ENCODE measurements at regions not wholly inside any gene's neighbourhood (a gene's known extent, or its start where the extent isn't known, plus 50 kb on each side); places are given as distances from the start of the nearest gene placed in this dataset.
A peak's percentile ranks its signal among the peaks of the same experiment; 100 is the strongest.

GRCh38 chr5:105739732-105740131 lies 1931.0 kb downstream of the EFNA5 start:
- no peak for DNase-seq

- DNase-seq, result no peak
Observed at GRCh38 chr5:105735704-105736103, 1935.0 kb downstream of the EFNA5 start.

DNA sequence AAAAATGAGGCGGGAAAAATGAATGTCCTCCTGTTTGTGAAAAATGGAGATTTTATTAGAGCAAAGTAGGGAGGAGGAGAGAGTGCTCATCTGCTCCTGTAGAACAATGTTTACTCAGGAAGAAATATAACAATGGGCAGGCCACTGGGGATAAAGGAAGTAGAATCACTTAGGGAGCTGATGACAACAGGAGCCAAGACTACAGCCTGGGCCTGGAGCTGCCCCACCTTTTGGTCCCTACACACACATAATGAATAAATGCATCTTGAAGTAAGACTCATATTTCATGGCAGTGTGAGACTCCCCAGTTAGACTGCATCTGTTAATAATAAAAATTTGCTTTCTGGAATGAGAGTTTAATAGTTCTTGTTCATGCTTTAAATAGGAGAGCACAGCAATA lies 1939.8 kb downstream of the EFNA5 start:
- DNase-seq, result no peak

DNA sequence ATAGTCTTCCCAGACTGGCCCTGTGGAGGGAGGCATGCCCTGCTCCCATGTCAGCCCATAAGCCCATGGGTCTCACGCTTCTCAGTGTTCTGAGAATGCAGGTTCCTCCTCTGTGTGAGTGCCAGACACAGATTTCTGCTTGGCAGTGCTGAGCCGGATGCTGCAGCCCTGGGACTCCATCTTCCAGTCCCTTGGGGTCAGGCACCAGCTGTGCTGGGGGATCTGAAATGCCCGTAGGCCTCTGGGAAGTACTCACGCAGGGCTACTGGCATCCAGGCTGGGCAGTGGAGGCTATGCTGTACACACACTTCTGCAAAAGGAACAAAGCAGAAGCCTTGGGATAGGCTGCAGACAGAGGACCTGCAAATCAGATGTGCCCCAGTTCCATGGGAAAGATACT lies 1944.6 kb downstream of the EFNA5 start:
- no peak for DNase-seq

GRCh38 chr5:105708442-105708841 lies 1962.3 kb downstream of the EFNA5 start:
- no peak for DNase-seq

DNA sequence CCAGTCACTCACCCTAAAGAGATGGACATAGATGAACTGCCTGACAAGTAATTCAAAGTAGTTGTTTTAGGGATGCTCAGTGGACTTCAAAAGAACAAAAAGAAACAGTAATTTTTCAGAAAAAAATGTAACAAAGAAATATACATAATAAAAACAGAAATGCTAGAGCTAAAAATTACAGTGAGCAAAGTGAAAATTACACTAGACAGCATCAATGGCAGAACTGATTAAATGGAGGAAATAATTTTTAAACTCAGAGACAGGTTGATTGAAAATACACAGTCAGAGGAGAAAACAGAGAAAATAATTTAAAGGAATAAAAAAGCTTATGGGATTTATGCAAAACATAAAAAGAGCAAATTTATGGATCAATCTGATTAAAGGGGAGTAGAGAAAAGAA lies 1968.4 kb downstream of the EFNA5 start:
- no peak for DNase-seq

GRCh38 chr5:105696440-105696839 lies 1974.3 kb downstream of the EFNA5 start:
- no peak for DNase-seq

DNA sequence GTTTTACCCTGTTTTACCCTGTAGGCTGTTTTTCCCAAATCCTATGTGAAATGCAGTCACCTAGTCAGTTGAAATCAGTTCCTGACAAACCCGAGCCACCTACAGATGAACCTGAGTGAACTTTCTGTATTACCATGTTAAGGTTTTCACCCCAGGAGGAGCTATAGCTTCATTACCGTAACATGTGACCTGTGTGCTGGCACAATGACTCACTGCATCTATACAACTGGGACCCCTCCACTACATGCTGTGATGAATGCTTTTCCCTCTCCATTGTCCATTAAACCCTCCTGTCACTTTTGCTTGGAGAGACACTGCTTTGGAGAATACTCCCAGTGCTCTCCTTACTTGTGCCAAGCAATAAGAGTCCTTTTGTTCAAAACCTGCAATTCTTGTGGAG lies 1974.8 kb downstream of the EFNA5 start:
- DNase-seq, result no peak

DNA sequence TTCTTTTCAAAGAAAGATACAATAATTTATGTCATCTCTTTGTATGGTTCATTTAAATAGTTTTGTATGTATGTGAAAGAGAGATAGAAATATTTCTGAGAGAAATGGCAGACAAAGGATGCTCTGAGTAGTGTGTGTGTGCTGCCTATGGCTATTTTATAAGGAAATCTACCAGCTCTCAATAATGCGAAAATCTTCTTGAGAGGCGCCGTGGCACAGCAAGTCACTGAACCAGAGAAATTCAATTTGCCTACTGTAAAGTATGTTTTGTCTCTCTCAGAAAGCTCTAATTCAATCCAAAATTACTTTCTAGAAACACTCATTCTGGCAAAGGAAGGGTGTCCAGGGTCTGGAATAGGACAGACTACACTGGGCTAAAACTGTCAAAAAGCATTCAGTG lies 1981.1 kb downstream of the EFNA5 start:
- DNase-seq, result no peak

DNA sequence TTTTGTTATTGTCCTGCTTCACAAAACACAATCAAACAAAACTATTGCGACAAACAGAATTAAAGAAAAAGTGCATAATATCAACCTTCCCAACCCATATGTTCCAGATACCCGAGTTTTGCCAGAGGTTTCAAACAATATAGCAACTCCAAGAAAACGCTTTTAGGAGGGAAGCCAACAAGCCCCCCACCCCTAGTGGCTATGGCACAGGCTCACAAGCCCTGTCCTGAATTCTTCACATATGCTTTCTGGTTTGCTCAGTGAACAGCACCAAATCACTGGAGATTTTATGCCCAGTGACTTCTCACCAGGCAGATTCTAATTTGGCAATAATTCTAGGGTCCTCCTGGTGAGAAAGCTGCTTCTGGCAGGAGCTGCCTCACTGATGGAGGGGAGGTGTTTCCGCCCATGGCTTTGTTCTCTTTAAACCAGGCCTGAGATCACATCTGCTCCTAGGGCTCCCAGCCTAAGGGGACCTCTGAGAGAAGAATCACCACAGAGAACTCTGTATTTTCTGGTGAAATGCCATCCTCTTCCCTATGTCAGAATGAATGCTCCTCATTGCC lies 1982.4 kb downstream of the EFNA5 start:
- DNase-seq, result no peak

- DNase-seq, result no peak
Observed at GRCh38 chr5:105687493-105687892, 1983.2 kb downstream of the EFNA5 start.

DNA sequence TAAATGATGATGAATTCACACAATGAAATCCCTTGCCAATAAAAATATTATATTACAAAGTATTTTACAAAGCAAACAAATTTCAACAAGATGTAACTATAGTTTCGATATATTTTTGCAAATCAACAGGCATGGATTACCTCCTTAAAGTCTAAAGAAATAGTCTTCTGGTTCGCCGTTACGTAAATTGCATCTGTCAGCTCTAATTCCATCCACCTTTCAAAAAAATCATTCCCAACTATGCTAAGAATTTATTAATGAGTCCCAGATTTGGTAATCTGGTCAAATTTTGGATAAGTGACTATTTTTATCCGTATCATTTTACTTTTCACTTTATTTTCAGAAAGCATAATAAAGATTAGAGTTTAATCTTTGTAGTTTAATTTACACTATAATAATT lies 1984.9 kb downstream of the EFNA5 start:
- no peak for DNase-seq

DNA sequence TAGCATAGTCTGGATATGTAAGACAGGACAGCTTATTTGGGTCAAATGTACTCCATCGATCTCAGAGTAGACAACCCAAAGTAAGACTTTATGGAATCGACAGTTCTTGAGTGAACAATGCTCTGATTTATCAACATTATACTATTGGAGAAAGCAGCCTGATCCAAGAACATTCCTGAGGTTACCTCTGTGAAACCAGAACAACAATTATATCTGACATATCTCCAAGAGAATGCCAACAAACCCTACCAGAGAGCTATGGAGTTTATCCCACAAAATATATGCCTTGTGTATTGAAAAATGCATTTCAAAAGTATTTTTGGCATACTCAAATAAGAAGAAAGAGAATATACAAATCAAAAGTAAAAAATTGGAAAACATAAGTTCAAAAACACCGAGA lies 1985.9 kb downstream of the EFNA5 start:
- no peak for DNase-seq

DNA sequence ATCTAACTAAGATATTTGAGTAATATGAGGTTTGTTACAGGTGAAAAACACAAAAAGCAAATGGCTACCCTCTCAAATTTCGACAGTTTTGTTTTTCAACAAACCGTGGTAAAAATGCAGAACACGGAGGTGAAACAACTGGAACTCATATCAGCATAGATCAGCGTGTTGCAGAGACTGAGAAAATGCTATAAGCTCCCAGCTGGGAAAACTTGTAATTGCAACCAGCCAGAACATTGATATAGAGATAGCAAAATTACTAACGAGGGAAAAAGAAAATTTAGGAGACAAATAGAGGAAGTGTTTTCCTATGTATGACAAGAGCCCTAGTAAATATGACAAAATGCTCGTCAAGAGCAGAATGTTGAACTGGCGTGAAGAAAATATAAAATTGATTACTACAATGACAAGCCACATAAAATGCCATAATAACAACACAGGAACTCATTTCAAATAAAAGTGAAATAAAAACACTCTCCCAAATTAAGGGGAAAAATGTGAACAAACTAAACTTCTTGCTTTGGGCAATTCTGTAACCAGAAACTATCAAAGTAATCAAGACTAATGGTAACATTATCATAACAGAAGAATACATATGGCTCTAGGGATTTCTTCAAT lies 1989.8 kb downstream of the EFNA5 start:
- DNase-seq, result no peak

DNA sequence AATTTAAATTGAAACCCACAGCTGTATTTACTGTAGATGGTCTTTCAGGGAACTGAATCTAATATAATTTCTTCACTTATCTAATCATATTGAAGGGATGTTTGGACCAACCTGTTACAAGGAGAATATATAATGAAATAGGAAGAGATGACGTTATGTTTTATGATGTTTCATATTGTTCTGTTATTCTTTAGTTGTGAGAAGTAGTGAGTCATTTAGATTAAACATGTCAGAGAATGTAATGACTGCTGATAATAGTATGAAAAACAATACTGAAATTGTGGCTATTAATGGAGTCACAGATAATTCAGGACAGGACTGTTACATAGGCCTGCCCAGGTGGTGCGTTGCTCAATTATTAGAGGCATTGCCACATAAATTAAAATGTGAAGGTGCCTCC lies 1993.4 kb downstream of the EFNA5 start:
- DNase-seq, result no peak

GRCh38 chr5:105670596-105670995 lies 2000.1 kb downstream of the EFNA5 start:
- DNase-seq, result no peak

- no peak for DNase-seq
Observed at GRCh38 chr5:105663671-105664070, 2007.1 kb downstream of the EFNA5 start.

DNA sequence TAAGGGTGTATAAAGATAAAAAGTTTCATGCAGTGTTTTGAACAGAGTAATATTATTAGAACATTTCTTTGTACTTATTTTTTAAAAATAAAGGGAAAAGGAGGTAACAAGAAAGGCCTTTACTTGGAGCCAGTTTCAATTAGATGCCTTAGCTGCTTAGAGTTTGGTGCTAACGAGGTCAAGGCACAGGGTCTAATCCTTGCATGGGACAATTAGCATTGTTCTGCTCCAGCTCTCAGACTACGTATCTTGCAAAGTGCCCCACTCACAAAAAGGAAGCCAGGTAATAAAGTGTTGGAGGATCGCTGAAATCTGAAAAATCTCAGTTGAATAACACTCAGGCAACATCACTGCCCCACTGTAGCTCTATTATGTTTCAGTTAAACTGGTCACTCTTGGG lies 2011.3 kb downstream of the EFNA5 start:
- no peak for DNase-seq

DNA sequence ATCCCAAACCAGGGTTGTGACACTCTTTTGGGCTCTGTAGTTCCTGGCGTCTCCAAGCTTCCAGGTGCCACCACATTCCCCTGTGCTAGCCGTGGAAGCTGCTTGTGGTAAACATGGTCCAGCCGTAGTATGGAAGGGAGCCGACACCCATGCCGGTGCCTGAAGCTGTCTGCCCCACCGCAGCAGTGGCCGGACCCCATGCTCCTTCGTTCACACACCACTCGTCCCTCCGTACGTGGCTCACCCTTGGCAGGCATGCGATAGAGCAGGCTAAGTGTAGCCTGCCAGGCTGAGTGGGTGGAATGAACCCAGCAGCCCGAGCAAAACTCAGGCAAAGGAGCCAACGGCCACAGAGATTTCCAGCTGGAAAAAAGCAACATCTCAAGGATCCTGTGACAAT lies 2030.4 kb downstream of the EFNA5 start:
- no peak for DNase-seq

DNA sequence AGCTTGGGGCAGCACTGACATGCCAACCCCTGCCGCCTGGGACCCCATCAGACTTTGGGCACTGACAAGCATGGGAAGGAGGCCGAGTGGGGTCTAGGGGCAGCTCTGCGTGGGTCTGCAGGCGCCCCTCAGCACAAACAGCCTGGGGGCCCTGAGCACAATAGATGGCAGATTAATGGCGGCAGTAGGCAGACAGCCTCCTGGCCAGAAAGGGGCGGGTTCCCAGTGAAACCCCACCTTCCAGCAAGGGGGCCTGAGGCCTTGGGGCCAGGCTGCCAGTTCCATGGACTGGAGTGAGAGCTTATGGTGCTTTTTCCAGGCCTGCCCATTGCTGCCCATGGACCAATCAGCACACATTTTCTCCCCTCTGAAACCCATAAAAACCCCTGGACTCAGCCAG lies 2031.2 kb downstream of the EFNA5 start:
- no peak for DNase-seq

DNA sequence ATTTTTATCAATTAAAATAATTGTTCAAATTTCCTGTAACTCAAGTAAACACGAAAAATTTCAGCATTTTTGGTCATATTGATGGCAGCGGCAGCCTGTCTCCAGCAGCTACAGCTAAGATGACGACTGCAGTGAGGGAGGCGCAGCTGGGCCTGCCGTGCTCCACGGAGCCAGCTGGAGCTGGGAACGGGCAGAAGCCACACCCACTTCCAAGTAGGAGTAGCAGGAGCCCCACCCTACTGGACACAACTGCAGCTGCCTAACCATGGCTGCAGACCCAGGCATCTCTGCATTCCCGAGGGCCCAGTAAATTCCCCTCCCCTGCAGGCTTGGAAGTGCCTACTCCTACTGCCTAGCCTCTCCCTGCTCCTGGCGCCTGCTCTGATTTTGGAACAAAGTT lies 2031.7 kb downstream of the EFNA5 start:
- DNase-seq, result peak; percentile 75

DNA sequence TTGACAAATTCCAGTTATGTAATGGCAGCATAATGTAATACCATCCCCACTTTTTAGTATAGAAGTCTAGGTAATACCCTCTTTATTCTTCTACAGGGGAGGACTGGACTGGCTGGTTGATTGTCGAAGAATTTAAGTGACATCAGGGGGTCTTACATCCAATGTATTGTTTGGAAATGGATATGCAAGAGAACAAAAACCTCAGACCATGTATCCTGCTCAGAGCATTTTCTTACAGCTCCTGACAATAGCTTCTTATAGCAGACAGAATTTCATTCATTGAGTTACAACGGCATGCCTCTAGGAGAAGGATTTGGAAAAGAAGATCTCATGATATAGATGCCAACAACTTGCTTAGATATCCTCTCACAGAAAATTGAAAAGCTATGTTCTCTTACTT lies 2032.3 kb downstream of the EFNA5 start:
- no peak for DNase-seq

GRCh38 chr5:105632043-105632442 lies 2038.7 kb downstream of the EFNA5 start:
- DNase-seq, result no peak

- no peak for DNase-seq
Observed at GRCh38 chr5:105630803-105631202, 2039.9 kb downstream of the EFNA5 start.

DNA sequence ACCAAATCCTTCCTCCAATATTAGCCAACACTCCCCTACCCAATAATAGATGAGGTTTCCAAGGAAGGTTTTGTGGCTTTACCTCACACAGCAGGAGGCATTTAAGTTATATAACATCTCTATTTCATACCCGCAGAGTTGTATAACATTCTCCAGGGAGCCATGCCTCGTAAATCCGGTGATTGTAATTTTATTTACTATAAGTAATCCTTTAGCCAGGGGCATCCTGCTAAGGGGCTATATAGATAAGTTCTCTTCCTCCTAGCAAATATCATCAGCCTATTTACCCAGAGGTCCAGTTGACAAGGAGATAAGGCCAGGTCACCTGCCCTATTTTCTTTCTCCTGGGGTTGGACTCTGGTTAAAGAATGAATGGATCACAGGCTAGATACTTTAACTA lies 2051.0 kb downstream of the EFNA5 start:
- DNase-seq, result no peak

Measured in islet precursor cell (in vitro differentiated cells).